ENCODE measurements at regions not wholly inside any gene's neighbourhood (a gene's known extent, or its start where the extent isn't known, plus 50 kb on each side); places are given as distances from the start of the nearest gene placed in this dataset.

- no peak for TF ChIP-seq CTCF (IDR thresholded peaks at IDR 0.05)
- TF ChIP-seq POLR2A (IDR thresholded peaks at IDR 0.05), result no peak
Observed at GRCh38 chr3:87780811-87781210, 278.0 kb downstream of the CGGBP1 start.
